Mesenchymal stem cell (in vitro differentiated cells and primary cell): ENCODE measurements at regions not wholly inside any gene's neighbourhood (a gene's known extent, or its start where the extent isn't known, plus 50 kb on each side); places are given as distances from the start of the nearest gene placed in this dataset.

Source experiments
- DNase-seq: peaks from one replicate; pipeline ENCODE4 v3.0.0-alpha.2; 2013
- H2AFZ ChIP-seq: one replicate; pipeline ENCODE4 v1.6.1; 2013; ENCODE audit warnings: low read depth, mild to moderate bottlenecking, control low read depth, inconsistent platforms, low read length, moderate library complexity
- H2AK5ac ChIP-seq: 2 replicates; pipeline ENCODE4 v1.6.1; 2013; ENCODE audit warnings: low read length, moderate library complexity, mild to moderate bottlenecking, inconsistent platforms; ENCODE audit not compliant: severe bottlenecking
- H2BK120ac ChIP-seq: one replicate; pipeline ENCODE4 v1.6.1; 2013; ENCODE audit warnings: low read depth, mild to moderate bottlenecking, inconsistent platforms, low read length, moderate library complexity
- H2BK12ac ChIP-seq, 2 experiments: one replicate each; pipeline ENCODE4 v1.6.1; 2013; ENCODE audit warnings: inconsistent platforms in 2 of 2, low read length in 2 of 2, mild to moderate bottlenecking in 2 of 2, moderate library complexity in 2 of 2, control low read depth in 1 of 2
- H2BK15ac ChIP-seq: one replicate; pipeline ENCODE4 v1.6.1; 2013; ENCODE audit warnings: mild to moderate bottlenecking, low read depth, inconsistent platforms; ENCODE audit not compliant: poor library complexity, severe bottlenecking
- H2BK5ac ChIP-seq: 2 replicates; pipeline ENCODE4 v1.6.1; 2013; ENCODE audit warnings: low read depth, mild to moderate bottlenecking, low read length, control low read depth, inconsistent platforms; ENCODE audit not compliant: poor library complexity, severe bottlenecking
- H3K14ac ChIP-seq, 2 experiments: one replicate each; pipeline ENCODE4 v1.6.1; 2013; ENCODE audit warnings: inconsistent platforms in 2 of 2, low read length in 2 of 2, control low read depth in 1 of 2, mild to moderate bottlenecking in 1 of 2, moderate library complexity in 1 of 2
- H3K18ac ChIP-seq, 2 experiments: one replicate each; pipeline ENCODE4 v1.6.1; 2013; ENCODE audit warnings: inconsistent platforms in 2 of 2, low read length in 2 of 2, control low read depth in 1 of 2, low read depth in 1 of 2, mild to moderate bottlenecking in 1 of 2
- H3K23ac ChIP-seq, 2 experiments: one replicate each; pipeline ENCODE4 v1.6.1; 2013; ENCODE audit warnings: inconsistent platforms in 2 of 2, low read length in 2 of 2, mild to moderate bottlenecking in 2 of 2, moderate library complexity in 2 of 2, control low read depth in 1 of 2
- H3K27ac ChIP-seq: 2 replicates; pipeline ENCODE4 v1.5.1; 2013; ENCODE audit warnings: mild to moderate bottlenecking, moderate library complexity, low read length, control low read depth, inconsistent platforms; ENCODE audit not compliant: poor library complexity, severe bottlenecking
- H3K27me3 ChIP-seq, 2 experiments: 2 replicates each; pipeline versions ENCODE4 v1.6.1 to v1.7.0; 2013; ENCODE audit warnings: low read length in 2 of 2, mild to moderate bottlenecking in 2 of 2, moderate library complexity in 2 of 2, control low read depth in 1 of 2, inconsistent platforms in 1 of 2; ENCODE audit not compliant: control insufficient read depth in 1 of 2, insufficient read depth in 1 of 2
- H3K36me3 ChIP-seq, 2 experiments: 2 replicates each; pipeline versions ENCODE4 v1.6.1 to v1.7.0; 2013; ENCODE audit warnings: low read length in 2 of 2, control low read depth in 1 of 2, inconsistent platforms in 1 of 2, low read depth in 1 of 2, mild to moderate bottlenecking in 1 of 2; ENCODE audit not compliant: insufficient read depth in 2 of 2, control insufficient read depth in 1 of 2
- H3K4ac ChIP-seq, 2 experiments: one replicate each; pipeline ENCODE4 v1.6.1; 2013; ENCODE audit warnings: inconsistent platforms in 2 of 2, low read length in 2 of 2, mild to moderate bottlenecking in 2 of 2, moderate library complexity in 2 of 2, control low read depth in 1 of 2, low read depth in 1 of 2
- H3K4me1 ChIP-seq: 2 replicates; pipeline ENCODE4 v1.6.1; 2013; ENCODE audit warnings: low read depth, low read length, control low read depth; ENCODE audit not compliant: control insufficient read depth, insufficient read depth
- H3K4me2 ChIP-seq: 2 replicates; pipeline ENCODE4 v1.6.1; 2013; ENCODE audit warnings: low read length, mild to moderate bottlenecking, inconsistent platforms; ENCODE audit not compliant: poor library complexity, severe bottlenecking
- H3K4me3 ChIP-seq, 2 experiments: 2 replicates each; pipeline versions ENCODE4 v1.5.1 to v1.7.0; 2013; ENCODE audit warnings: low read length in 2 of 2, mild to moderate bottlenecking in 2 of 2, control low read depth in 1 of 2, low read depth in 1 of 2; ENCODE audit not compliant: insufficient read depth in 1 of 2
- H3K79me1 ChIP-seq: replicated peaks from 2 replicates; pipeline ENCODE4 v1.6.1; 2013; ENCODE audit warnings: mild to moderate bottlenecking, control low read depth, low read length, inconsistent platforms; ENCODE audit not compliant: poor library complexity, severe bottlenecking
- H3K9ac ChIP-seq: 2 replicates; pipeline ENCODE4 v1.7.0; 2013; ENCODE audit warnings: mild to moderate bottlenecking, low read length, moderate library complexity
- H3K9me3 ChIP-seq: 2 replicates; pipeline ENCODE4 v1.7.0; 2013; ENCODE audit warnings: mild to moderate bottlenecking, low read length; ENCODE audit not compliant: control insufficient read depth
- H4K8ac ChIP-seq: one replicate; pipeline ENCODE4 v1.6.1; 2013; ENCODE audit warnings: inconsistent platforms, mild to moderate bottlenecking, low read length, moderate library complexity
- H4K91ac ChIP-seq: one replicate; pipeline ENCODE4 v1.6.1; 2013; ENCODE audit warnings: mild to moderate bottlenecking, low read length, inconsistent platforms
- WGBS: methylation state at CpG from one replicate; pipeline ENCODE4 v1.1.7; 2013; ENCODE audit warnings: mixed read lengths; 5-methylcytosine and 5-hydroxymethylcytosine counted together

- no peak overlapping the region for H2BK120ac ChIP-seq
- H2BK12ac ChIP-seq: no peak overlapping the region
- H3K4me2 ChIP-seq: no peak overlapping the region
- H2BK5ac ChIP-seq: no peak overlapping the region
- no peak overlapping the region for H3K27ac ChIP-seq
- H2BK15ac ChIP-seq: no peak overlapping the region
- no peak overlapping the region for H3K4me3 ChIP-seq
- no peak overlapping the region for H2AK5ac ChIP-seq
- H3K9me3 ChIP-seq: no peaks in the 10 kb centered on the region
- H2AFZ ChIP-seq: no peak overlapping the region
- H3K79me1 ChIP-seq: no peaks in the 10 kb centered on the region
- H3K4ac ChIP-seq: no peak overlapping the region
- no peak overlapping the region for H3K23ac ChIP-seq
- H3K18ac ChIP-seq: no peak overlapping the region
- no peak overlapping the region for H3K9ac ChIP-seq
- no peak overlapping the region for H4K8ac ChIP-seq
- H4K91ac ChIP-seq: no peak overlapping the region
- H3K14ac ChIP-seq: peak overlapping the region in 1 of 2 experiments; percentile 9
- DNase-seq: no peak
- no peaks in the 10 kb centered on the region for H3K36me3 ChIP-seq
- H3K27me3 ChIP-seq: peaks cover 0 to 15% of the 10 kb centered on the region in 2 experiments
- WGBS: 91% methylated on average over 20 of the region's 20 CpGs
- H3K4me1 ChIP-seq: no peaks in the 10 kb centered on the region
These were observed 84.9 kb upstream of the HPCAL1 start for GRCh38 chr2:10217489-10218435.

GRCh38 chr2:10220045-10220901 lies 82.4 kb upstream of the HPCAL1 start:
- no peaks in the 10 kb centered on the region for H3K9me3 ChIP-seq
- no peak overlapping the region for H2BK5ac ChIP-seq
- H3K4me3 ChIP-seq: no peak overlapping the region
- H2AFZ ChIP-seq: no peak overlapping the region
- H2BK15ac ChIP-seq: no peak overlapping the region
- no peak overlapping the region for H3K9ac ChIP-seq
- no peak overlapping the region for H2BK12ac ChIP-seq
- no peak overlapping the region for H4K8ac ChIP-seq
- H3K18ac ChIP-seq: no peak overlapping the region
- H3K27me3 ChIP-seq: peaks cover 0 to 34% of the 10 kb centered on the region in 2 experiments
- H3K4ac ChIP-seq: no peak overlapping the region
- H3K23ac ChIP-seq: no peak overlapping the region
- H2AK5ac ChIP-seq: no peak overlapping the region
- no peak overlapping the region for H4K91ac ChIP-seq
- H3K27ac ChIP-seq: no peak overlapping the region
- no peaks in the 10 kb centered on the region for H3K79me1 ChIP-seq
- no peaks in the 10 kb centered on the region for H3K4me1 ChIP-seq
- WGBS: 90% methylated on average over 26 of the region's 26 CpGs
- peak overlapping the region in 1 of 2 experiments; percentile 49 for H3K14ac ChIP-seq
- no peak for DNase-seq
- H3K36me3 ChIP-seq: no peaks in the 10 kb centered on the region
- H2BK120ac ChIP-seq: no peak overlapping the region
- no peak overlapping the region for H3K4me2 ChIP-seq

GRCh38 chr2:10220902-10221391 lies 81.8 kb upstream of the HPCAL1 start:
- no peak overlapping the region for H3K18ac ChIP-seq
- H3K4me3 ChIP-seq: no peak overlapping the region
- peaks cover 0 to 40% of the 10 kb centered on the region in 2 experiments for H3K27me3 ChIP-seq
- H4K91ac ChIP-seq: no peak overlapping the region
- no peak overlapping the region for H3K4ac ChIP-seq
- no peak overlapping the region for H2BK12ac ChIP-seq
- H3K23ac ChIP-seq: no peak overlapping the region
- no peak overlapping the region for H2BK120ac ChIP-seq
- no peak overlapping the region for H4K8ac ChIP-seq
- peak; percentile 46 for DNase-seq
- WGBS: 88% methylated on average over 9 of the region's 9 CpGs
- no peaks in the 10 kb centered on the region for H3K9me3 ChIP-seq
- no peak overlapping the region for H2BK5ac ChIP-seq
- H3K4me2 ChIP-seq: no peak overlapping the region
- no peaks in the 10 kb centered on the region for H3K36me3 ChIP-seq
- H3K27ac ChIP-seq: no peak overlapping the region
- no peak overlapping the region for H3K14ac ChIP-seq
- H3K9ac ChIP-seq: no peak overlapping the region
- H3K79me1 ChIP-seq: no peaks in the 10 kb centered on the region
- no peaks in the 10 kb centered on the region for H3K4me1 ChIP-seq
- no peak overlapping the region for H2AFZ ChIP-seq
- no peak overlapping the region for H2BK15ac ChIP-seq
- no peak overlapping the region for H2AK5ac ChIP-seq

- Histone ChIP-seq H3K23ac (no peak overlapping the region), H3K4me3 (no peak overlapping the region), H2BK5ac (no peak overlapping the region), H3K79me1 (no peaks in the 10 kb centered on the region), H3K9ac (no peak overlapping the region), H2BK12ac (no peak overlapping the region), H3K36me3 (no peaks in the 10 kb centered on the region), H2AFZ (no peak overlapping the region), H3K4me1 (no peaks in the 10 kb centered on the region), H2BK120ac (no peak overlapping the region), H3K27me3 (peaks cover 0 to 45% of the 10 kb centered on the region in 2 experiments), H3K4me2 (no peak overlapping the region), H2AK5ac (no peak overlapping the region), H2BK15ac (no peak overlapping the region), H4K91ac (no peak overlapping the region), H4K8ac (no peak overlapping the region), H3K4ac (no peak overlapping the region), H3K18ac (no peak overlapping the region), H3K14ac (no peak overlapping the region), H3K27ac (no peak overlapping the region), H3K9me3 (no peaks in the 10 kb centered on the region)
- 99% methylated on average over 6 of the region's 11 CpGs for WGBS
- DNase-seq: no peak
These were observed 81.3 kb upstream of the HPCAL1 start for GRCh38 chr2:10221443-10221842.
